ENCODE measurements at regions not wholly inside any gene's neighbourhood (a gene's known extent, or its start where the extent isn't known, plus 50 kb on each side); places are given as distances from the start of the nearest gene placed in this dataset.

GRCh38 chr6:28634761-28635546 lies 109.3 kb downstream of the GPX5 start:
- Histone ChIP-seq H3K27me3 (ENCODE audit: low read length) (no peaks in the 10 kb centered on the region), H2AFZ (ENCODE audit: low read length) (peak overlapping the region; percentile 98), H3K27ac (ENCODE audit: low read length) (no peak overlapping the region), H3K4me1 (ENCODE audit: insufficient read depth, low read length) (peaks cover 9% of the 10 kb centered on the region; the same call in 1 of the 2 replicates), H3K4me3 (ENCODE audit: low read length) (peak overlapping the region; percentile 78), H3K36me3 (ENCODE audit: low read depth, low read length) (no peaks in the 10 kb centered on the region), H3K9ac (ENCODE audit: low read length) (peak overlapping the region; percentile 7; the same call in 1 of the 2 replicates), H3K4me2 (ENCODE audit: low read length) (peak overlapping the region; percentile 93), H4K20me1 (ENCODE audit: low read length) (no peaks in the 10 kb centered on the region), H3K9me2 (replicated peaks; ENCODE audit: low read length) (no peaks in the 10 kb centered on the region), H3K9me3 (ENCODE audit: low read length) (no peaks in the 10 kb centered on the region), H3F3A (ENCODE audit: low read length, unreplicated experiment) (no peaks in the 10 kb centered on the region), H3K79me2 (ENCODE audit: low read length) (no peaks in the 10 kb centered on the region)
- ChIA-PET CTCF (interaction anchor here (0.7 to 1.0 kb wide), 2 partner anchors 14 to 50 kb away, joined by 3 to 4 read pairs; no protein-coding TSS in a partner anchor), POLR2A (ENCODE audit: unreplicated experiment) (interaction anchor here (0.6 kb wide), 1 partner anchor 39 kb away, joined by 4 read pairs; no protein-coding TSS in a partner anchor)
- intact Hi-C loops (cut with micrococcal nuclease): no loop called here
- BruUV-seq (replicated peaks): TSS peak; percentile 40
- peak; percentile 90 for ATAC-seq
- DNase-seq: peak; percentile 48
- TF ChIP-seq EZH2 (IDR thresholded peaks at IDR 0.05; ENCODE audit: low read length, unreplicated experiment) (no peak), EZH2phosphoT487 (IDR thresholded peaks at IDR 0.05; ENCODE audit: borderline replicate concordance, low read length) (no peak)

- peak overlapping the region; percentile 98 for H2AFZ ChIP-seq (ENCODE audit: low read length)
- no peak for DNase-seq
- intact Hi-C loops (cut with micrococcal nuclease): no loop called here
Observed at GRCh38 chr6:28635547-28636158, 110.0 kb downstream of the GPX5 start.

More at GRCh38 chr6:28635547-28636158, 110.0 kb downstream of the GPX5 start:
- no peaks in the 10 kb centered on the region for H4K20me1 ChIP-seq (ENCODE audit: low read length)
- ChIA-PET CTCF (interaction anchor here (1.0 kb wide), 1 partner anchor 13 kb away, joined by 4 read pairs; no protein-coding TSS in a partner anchor), POLR2A (ENCODE audit: unreplicated experiment) (no interaction called here)
- no peaks in the 10 kb centered on the region for H3K27me3 ChIP-seq (ENCODE audit: low read length)
- H3K9ac ChIP-seq (ENCODE audit: low read length): 0 out of 2 replicates have a peak overlapping the region, but pooled peaks have one; percentile 7
- no peak for ATAC-seq
- BruUV-seq (replicated peaks): no TSS peak
- H3K36me3 ChIP-seq (ENCODE audit: low read depth, low read length): no peaks in the 10 kb centered on the region
- no peak overlapping the region for H3K27ac ChIP-seq (ENCODE audit: low read length)
- no peaks in the 10 kb centered on the region for H3K79me2 ChIP-seq (ENCODE audit: low read length)
- H3K4me2 ChIP-seq (ENCODE audit: low read length): peak overlapping the region; percentile 93
- no peaks in the 10 kb centered on the region for H3K9me2 ChIP-seq (replicated peaks; ENCODE audit: low read length)
- no peak for TF ChIP-seq EZH2 (IDR thresholded peaks at IDR 0.05; ENCODE audit: low read length, unreplicated experiment)
- TF ChIP-seq CTCF (conservative IDR thresholded peaks at IDR 0.05; ENCODE audit: low read depth, low read length): no peak
- TF ChIP-seq EZH2phosphoT487 (IDR thresholded peaks at IDR 0.05; ENCODE audit: borderline replicate concordance, low read length): no peak
- H3F3A ChIP-seq (ENCODE audit: low read length, unreplicated experiment): no peaks in the 10 kb centered on the region
- H3K4me3 ChIP-seq (ENCODE audit: low read length): peak overlapping the region; percentile 78
- H3K4me1 ChIP-seq (ENCODE audit: insufficient read depth, low read length): peaks cover 9% of the 10 kb centered on the region; the same call in 1 of the 2 replicates
- no peaks in the 10 kb centered on the region for H3K9me3 ChIP-seq (ENCODE audit: low read length)

Data from PC-3 (cell line).